NCI-H82 treated with DMSO at 0.1 percent for 48 hours (cell line): ENCODE measurements at regions not wholly inside any gene's neighbourhood (a gene's known extent, or its start where the extent isn't known, plus 50 kb on each side); places are given as distances from the start of the nearest gene placed in this dataset.
"Not testable (repeated sequence)": the region's sequence is repeated elsewhere in the genome, so short reads cannot be mapped to it uniquely, and the experiment has no call there.

Experiments used
- DNase-seq: peaks from one replicate; lab custom pipeline; 2025; ENCODE audit not compliant: unreplicated experiment; lab: John Stamatoyannopoulos, UW

- DNase-seq = not testable (repeated sequence)
Measured at GRCh38 chr7:65797086-65797485, 75.8 kb upstream of the VKORC1L1 start.

GRCh38 chr7:65797566-65797965, 75.3 kb upstream of the VKORC1L1 start:
- not testable (repeated sequence) for DNase-seq

GRCh38 chr7:65798111-65799075, 74.5 kb upstream of the VKORC1L1 start:
- peak; percentile 98 for DNase-seq

- not testable (repeated sequence) for DNase-seq
Measured at GRCh38 chr7:65800191-65800590, 72.7 kb upstream of the VKORC1L1 start.

GRCh38 chr7:65800890-65801341, 72.0 kb upstream of the VKORC1L1 start:
- DNase-seq = no peak

- no peak for DNase-seq
Measured at GRCh38 chr7:65804887-65805286, 68.0 kb upstream of the VKORC1L1 start.

GRCh38 chr7:65807067-65807466, 65.8 kb upstream of the VKORC1L1 start:
- DNase-seq = not testable (repeated sequence)

GRCh38 chr7:65809259-65809981, 63.5 kb upstream of the VKORC1L1 start:
- no peak for DNase-seq

GRCh38 chr7:65809982-65810288, 62.9 kb upstream of the VKORC1L1 start:
- DNase-seq = no peak

GRCh38 chr7:65812281-65812680, 60.6 kb upstream of the VKORC1L1 start:
- no peak for DNase-seq

GRCh38 chr7:65814556-65815167, 58.2 kb upstream of the VKORC1L1 start:
- not testable (repeated sequence) for DNase-seq

- DNase-seq = peak; percentile 73
Measured at GRCh38 chr7:65820287-65820950, 52.5 kb upstream of the VKORC1L1 start.
